WTC11 (cell line): ENCODE measurements at regions not wholly inside any gene's neighbourhood (a gene's known extent, or its start where the extent isn't known, plus 50 kb on each side); places are given as distances from the start of the nearest gene placed in this dataset.

Experiments
- ATAC-seq: fragments of 200-7000 bp; cut with Tn5 transposase; 2 replicates; pipeline ENCODE4 v1.10.0; 2021; ENCODE audit warnings: mild to moderate bottlenecking, moderate library complexity
- CTCF ChIA-PET: fragments of 300-600 bp; sonication (Branson Sonifier 250); formaldehyde crosslinking; loops from one replicate; lab custom pipeline; 2021; ENCODE audit warnings: antibody characterized with exemption; lab: Charles Lee
- POLR2A ChIA-PET: fragments of 350-600 bp; sonication (Branson Sonifier 250); formaldehyde crosslinking; loops from one replicate; lab custom pipeline; 2021; ENCODE audit warnings: antibody characterized with exemption; lab: Charles Lee
- DNase-seq: peaks from one replicate; pipeline ENCODE4 v3.0.0; 2021; ENCODE audit warnings: low spot score
- H3K27ac Mint-ChIP-seq: 2 replicates; pipeline ENCODE4 v1.8.0; 2021; ENCODE audit warnings: mixed read lengths
- H3K27me3 Mint-ChIP-seq: 2 replicates; pipeline ENCODE4 v1.8.0; 2021; ENCODE audit warnings: low read depth, mild to moderate bottlenecking, moderate library complexity, mixed read lengths
- H3K36me3 Mint-ChIP-seq: 2 replicates; pipeline ENCODE4 v1.8.0; 2021; ENCODE audit warnings: mixed read lengths
- H3K4me1 Mint-ChIP-seq: 2 replicates; pipeline ENCODE4 v1.8.0; 2022; ENCODE audit warnings: mixed read lengths
- H3K4me3 Mint-ChIP-seq: 2 replicates; pipeline ENCODE4 v1.8.0; 2021; ENCODE audit warnings: mild to moderate bottlenecking, moderate library complexity, mixed read lengths
- H3K9me3 Mint-ChIP-seq: 2 replicates; pipeline ENCODE4 v1.8.0; 2021; ENCODE audit warnings: mixed read lengths
- GABPB1 ChIP-seq: sonication (generic); formaldehyde crosslinking; IDR thresholded peaks from 2 replicates; pipeline ENCODE4 v1.8.1; 2023; ENCODE audit warnings: mild to moderate bottlenecking, missing genetic modification reagents
- JUN ChIP-seq: sonication (generic); formaldehyde crosslinking; IDR thresholded peaks from 2 replicates; pipeline ENCODE4 v1.8.0; 2023; ENCODE audit warnings: mild to moderate bottlenecking, missing genetic modification reagents
- NR1H2 ChIP-seq: sonication (generic); formaldehyde crosslinking; IDR thresholded peaks from 2 replicates; pipeline ENCODE4 v1.9.0; 2021; ENCODE audit warnings: mild to moderate bottlenecking, moderate library complexity, missing genetic modification reagents
- SMAD4 ChIP-seq: sonication (generic); formaldehyde crosslinking; IDR thresholded peaks from 2 replicates; pipeline ENCODE4 v1.8.0; 2022; ENCODE audit warnings: mild to moderate bottlenecking, missing genetic modification reagents
- ZNF121 ChIP-seq: sonication (generic); formaldehyde crosslinking; IDR thresholded peaks from 2 replicates; pipeline ENCODE4 v1.8.0; 2023; ENCODE audit warnings: missing genetic modification reagents
- ZNF317 ChIP-seq: sonication (generic); formaldehyde crosslinking; IDR thresholded peaks from 2 replicates; pipeline ENCODE4 v1.8.1; 2023; ENCODE audit warnings: low read depth, mild to moderate bottlenecking, moderate library complexity, missing genetic modification reagents, borderline replicate concordance
- TF ChIP-seq, protein P1 (sequence below): sonication (generic); formaldehyde crosslinking; IDR thresholded peaks from 2 replicates; pipeline ENCODE4 v1.8.1; 2023; ENCODE audit warnings: mild to moderate bottlenecking, missing genetic modification reagents, moderate library complexity
- TF ChIP-seq, protein P2 (sequence below): sonication (generic); formaldehyde crosslinking; conservative IDR thresholded peaks from 2 replicates; pipeline ENCODE4 v1.8.1; 2022; ENCODE audit warnings: mild to moderate bottlenecking, missing genetic modification reagents
- TF ChIP-seq, protein P3 (sequence below): sonication (generic); formaldehyde crosslinking; IDR thresholded peaks from 2 replicates; pipeline ENCODE4 v1.8.1; 2022; ENCODE audit warnings: low read depth, mild to moderate bottlenecking, moderate library complexity, missing genetic modification reagents, borderline replicate concordance
- TF ChIP-seq, protein P4 (sequence below): fragments of 250-450 bp; sonication (Bioruptor Pico); IDR thresholded peaks from 2 replicates; pipeline ENCODE4 v1.9.0; 2021; ENCODE audit warnings: mild to moderate bottlenecking
- TF ChIP-seq, protein P5 (sequence below): sonication (generic); formaldehyde crosslinking; IDR thresholded peaks from 2 replicates; pipeline ENCODE4 v1.8.0; 2022; ENCODE audit warnings: mild to moderate bottlenecking, missing genetic modification reagents
- TF ChIP-seq, protein P6 (sequence below): fragments of 250-450 bp; sonication (Bioruptor Pico); IDR thresholded peaks from 2 replicates; pipeline ENCODE4 v1.9.0; 2021; ENCODE audit warnings: moderate library complexity, mild to moderate bottlenecking, inconsistent platforms, borderline replicate concordance
- TF ChIP-seq, protein P7 (sequence below): sonication (generic); formaldehyde crosslinking; IDR thresholded peaks from 2 replicates; pipeline ENCODE4 v1.8.1; 2022; ENCODE audit warnings: missing genetic modification reagents, borderline replicate concordance
- TF ChIP-seq, protein P8 (sequence below): sonication (generic); formaldehyde crosslinking; IDR thresholded peaks from 2 replicates; pipeline ENCODE4 v1.8.1; 2023; ENCODE audit warnings: mild to moderate bottlenecking, missing genetic modification reagents

DNA sequence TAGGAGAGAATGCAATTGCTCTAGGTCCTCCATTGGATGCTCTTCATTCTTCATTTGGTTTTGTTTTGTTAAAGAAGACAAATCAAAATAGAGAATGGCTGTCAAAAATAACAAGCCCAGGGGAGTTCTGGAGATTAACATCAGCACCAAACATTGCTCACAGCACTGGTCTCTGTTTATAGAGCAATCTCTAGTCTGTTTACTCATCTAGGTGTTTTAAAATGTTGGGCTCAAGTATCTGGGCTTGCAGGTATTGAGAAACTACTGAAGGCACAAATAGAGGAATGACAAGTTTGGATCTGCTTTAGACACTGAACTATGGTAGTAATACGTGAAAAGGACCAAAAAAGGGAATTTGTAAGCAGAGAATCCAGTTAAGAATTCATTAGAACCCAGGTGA lies 77.0 kb upstream of the TMC1 start (continued):
- no peak for TF ChIP-seq GABPB1 (CRISPR knock-in tag)

DNA sequence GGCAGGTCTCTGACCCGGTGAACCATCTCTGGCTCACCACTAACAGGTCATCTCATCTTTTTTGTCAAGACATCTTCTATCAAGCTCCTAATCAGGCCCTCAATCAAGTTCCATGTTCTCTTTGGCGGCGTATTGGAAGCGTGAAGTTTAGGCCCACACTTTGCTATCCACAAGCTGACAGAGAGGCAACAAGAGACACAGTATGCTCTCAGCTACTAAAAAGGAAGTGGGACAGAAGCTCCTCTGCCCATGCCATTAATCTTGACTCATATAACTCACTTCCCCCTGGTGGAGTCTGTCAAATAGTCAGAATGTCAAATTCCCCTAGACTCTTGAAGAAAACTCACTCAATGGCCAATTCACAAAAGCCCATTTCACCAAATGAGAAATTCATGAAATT lies 77.6 kb upstream of the TMC1 start:
- Mint-ChIP-seq H3K4me3 (no peak overlapping the region), H3K27ac (no peak overlapping the region), H3K9me3 (peaks cover 4% of the 10 kb centered on the region; the same call in 1 of the 2 replicates), H3K4me1 (peaks cover 14% of the 10 kb centered on the region), H3K36me3 (no peaks in the 10 kb centered on the region), H3K27me3 (no peaks in the 10 kb centered on the region)
- ChIA-PET CTCF (no interaction called here), POLR2A (no interaction called here)
- DNase-seq: no peak
- TF ChIP-seq, protein P1, sequence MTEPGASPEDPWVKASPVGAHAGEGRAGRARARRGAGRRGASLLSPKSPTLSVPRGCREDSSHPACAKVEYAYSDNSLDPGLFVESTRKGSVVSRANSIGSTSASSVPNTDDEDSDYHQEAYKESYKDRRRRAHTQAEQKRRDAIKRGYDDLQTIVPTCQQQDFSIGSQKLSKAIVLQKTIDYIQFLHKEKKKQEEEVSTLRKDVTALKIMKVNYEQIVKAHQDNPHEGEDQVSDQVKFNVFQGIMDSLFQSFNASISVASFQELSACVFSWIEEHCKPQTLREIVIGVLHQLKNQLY: no peak
- TF ChIP-seq, protein P2, sequence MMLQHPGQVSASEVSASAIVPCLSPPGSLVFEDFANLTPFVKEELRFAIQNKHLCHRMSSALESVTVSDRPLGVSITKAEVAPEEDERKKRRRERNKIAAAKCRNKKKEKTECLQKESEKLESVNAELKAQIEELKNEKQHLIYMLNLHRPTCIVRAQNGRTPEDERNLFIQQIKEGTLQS (CRISPR knock-in tag): no peak
- TF ChIP-seq JUN (CRISPR knock-in tag): no peak
- TF ChIP-seq ZNF317: no peak
- TF ChIP-seq, protein P3, sequence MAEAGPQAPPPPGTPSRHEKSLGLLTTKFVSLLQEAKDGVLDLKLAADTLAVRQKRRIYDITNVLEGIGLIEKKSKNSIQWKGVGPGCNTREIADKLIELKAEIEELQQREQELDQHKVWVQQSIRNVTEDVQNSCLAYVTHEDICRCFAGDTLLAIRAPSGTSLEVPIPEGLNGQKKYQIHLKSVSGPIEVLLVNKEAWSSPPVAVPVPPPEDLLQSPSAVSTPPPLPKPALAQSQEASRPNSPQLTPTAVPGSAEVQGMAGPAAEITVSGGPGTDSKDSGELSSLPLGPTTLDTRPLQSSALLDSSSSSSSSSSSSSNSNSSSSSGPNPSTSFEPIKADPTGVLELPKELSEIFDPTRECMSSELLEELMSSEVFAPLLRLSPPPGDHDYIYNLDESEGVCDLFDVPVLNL (CRISPR knock-in tag): no peak
- ATAC-seq: no peak

DNA sequence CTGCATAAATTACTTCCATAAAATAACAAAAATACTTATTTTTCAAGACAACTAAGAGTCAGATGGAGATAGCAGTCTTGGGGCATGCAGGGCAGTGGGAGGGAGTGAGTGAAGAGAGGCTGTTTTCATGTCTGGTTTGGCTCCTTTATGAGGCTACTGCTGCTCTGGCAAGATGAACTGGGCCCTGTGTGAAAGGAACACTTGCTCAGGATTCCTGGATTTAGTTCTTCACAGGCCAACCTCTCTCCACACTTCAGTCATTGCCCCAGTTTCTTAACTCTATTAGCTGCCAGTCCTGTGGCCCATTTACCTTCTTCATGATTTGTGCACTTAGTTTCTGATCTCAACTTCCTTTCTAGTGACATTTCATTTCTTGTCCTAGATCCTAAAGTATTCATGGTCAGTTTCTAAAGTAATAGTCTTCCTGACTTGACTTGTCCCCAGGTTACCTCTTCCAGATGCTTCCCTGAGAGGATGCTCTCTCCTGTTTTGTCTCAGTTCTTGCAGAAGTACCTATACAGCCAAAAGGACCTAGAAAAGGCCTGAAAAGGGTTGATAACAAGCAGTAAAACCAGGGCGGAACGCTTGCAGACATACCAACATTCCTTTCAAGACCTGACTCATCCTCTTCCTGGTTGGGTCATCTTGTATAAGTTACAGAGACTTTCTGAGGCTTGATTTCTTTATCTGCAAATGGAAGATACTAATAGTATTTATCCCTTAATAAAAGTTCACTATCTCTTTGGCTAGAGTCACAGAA lies 77.0 kb upstream of the ZFAND5 start:
- H3K27ac Mint-ChIP-seq: no peak overlapping the region

More for the DNA sequence above, 77.0 kb upstream of the ZFAND5 start:
- Mint-ChIP-seq H3K9me3 (peaks cover 4% of the 10 kb centered on the region; the same call in 1 of the 2 replicates), H3K4me3 (no peak overlapping the region), H3K4me1 (peaks cover 14% of the 10 kb centered on the region), H3K27me3 (no peaks in the 10 kb centered on the region)
- CTCF ChIA-PET: no interaction called here
- ATAC-seq: 0 out of 2 replicates have a peak, but pooled peaks have one; percentile 28
- TF ChIP-seq, protein P4, sequence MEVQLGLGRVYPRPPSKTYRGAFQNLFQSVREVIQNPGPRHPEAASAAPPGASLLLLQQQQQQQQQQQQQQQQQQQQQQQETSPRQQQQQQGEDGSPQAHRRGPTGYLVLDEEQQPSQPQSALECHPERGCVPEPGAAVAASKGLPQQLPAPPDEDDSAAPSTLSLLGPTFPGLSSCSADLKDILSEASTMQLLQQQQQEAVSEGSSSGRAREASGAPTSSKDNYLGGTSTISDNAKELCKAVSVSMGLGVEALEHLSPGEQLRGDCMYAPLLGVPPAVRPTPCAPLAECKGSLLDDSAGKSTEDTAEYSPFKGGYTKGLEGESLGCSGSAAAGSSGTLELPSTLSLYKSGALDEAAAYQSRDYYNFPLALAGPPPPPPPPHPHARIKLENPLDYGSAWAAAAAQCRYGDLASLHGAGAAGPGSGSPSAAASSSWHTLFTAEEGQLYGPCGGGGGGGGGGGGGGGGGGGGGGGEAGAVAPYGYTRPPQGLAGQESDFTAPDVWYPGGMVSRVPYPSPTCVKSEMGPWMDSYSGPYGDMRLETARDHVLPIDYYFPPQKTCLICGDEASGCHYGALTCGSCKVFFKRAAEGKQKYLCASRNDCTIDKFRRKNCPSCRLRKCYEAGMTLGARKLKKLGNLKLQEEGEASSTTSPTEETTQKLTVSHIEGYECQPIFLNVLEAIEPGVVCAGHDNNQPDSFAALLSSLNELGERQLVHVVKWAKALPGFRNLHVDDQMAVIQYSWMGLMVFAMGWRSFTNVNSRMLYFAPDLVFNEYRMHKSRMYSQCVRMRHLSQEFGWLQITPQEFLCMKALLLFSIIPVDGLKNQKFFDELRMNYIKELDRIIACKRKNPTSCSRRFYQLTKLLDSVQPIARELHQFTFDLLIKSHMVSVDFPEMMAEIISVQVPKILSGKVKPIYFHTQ (CRISPR knock-in tag): no peak
- TF ChIP-seq, protein P5, sequence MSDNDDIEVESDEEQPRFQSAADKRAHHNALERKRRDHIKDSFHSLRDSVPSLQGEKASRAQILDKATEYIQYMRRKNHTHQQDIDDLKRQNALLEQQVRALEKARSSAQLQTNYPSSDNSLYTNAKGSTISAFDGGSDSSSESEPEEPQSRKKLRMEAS (CRISPR knock-in tag): no peak
- TF ChIP-seq, protein P6, sequence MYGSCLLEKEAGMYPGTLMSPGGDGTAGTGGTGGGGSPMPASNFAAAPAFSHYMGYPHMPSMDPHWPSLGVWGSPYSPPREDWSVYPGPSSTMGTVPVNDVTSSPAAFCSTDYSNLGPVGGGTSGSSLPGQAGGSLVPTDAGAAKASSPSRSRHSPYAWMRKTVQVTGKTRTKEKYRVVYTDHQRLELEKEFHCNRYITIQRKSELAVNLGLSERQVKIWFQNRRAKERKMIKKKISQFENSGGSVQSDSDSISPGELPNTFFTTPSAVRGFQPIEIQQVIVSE (CRISPR knock-in tag): no peak
- TF ChIP-seq, protein P7, sequence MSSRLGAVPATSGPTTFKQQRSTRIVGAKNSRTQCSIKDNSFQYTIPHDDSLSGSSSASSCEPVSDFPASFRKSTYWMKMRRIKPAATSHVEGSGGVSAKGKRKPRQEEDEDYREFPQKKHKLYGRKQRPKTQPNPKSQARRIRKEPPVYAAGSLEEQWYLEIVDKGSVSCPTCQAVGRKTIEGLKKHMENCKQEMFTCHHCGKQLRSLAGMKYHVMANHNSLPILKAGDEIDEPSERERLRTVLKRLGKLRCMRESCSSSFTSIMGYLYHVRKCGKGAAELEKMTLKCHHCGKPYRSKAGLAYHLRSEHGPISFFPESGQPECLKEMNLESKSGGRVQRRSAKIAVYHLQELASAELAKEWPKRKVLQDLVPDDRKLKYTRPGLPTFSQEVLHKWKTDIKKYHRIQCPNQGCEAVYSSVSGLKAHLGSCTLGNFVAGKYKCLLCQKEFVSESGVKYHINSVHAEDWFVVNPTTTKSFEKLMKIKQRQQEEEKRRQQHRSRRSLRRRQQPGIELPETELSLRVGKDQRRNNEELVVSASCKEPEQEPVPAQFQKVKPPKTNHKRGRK (CRISPR knock-in tag): no peak
- TF ChIP-seq SMAD4 (CRISPR knock-in tag) (no peak), NR1H2 (CRISPR knock-in tag) (no peak), GABPB1 (CRISPR knock-in tag) (no peak), ZNF121 (no peak)
- TF ChIP-seq, protein P8, sequence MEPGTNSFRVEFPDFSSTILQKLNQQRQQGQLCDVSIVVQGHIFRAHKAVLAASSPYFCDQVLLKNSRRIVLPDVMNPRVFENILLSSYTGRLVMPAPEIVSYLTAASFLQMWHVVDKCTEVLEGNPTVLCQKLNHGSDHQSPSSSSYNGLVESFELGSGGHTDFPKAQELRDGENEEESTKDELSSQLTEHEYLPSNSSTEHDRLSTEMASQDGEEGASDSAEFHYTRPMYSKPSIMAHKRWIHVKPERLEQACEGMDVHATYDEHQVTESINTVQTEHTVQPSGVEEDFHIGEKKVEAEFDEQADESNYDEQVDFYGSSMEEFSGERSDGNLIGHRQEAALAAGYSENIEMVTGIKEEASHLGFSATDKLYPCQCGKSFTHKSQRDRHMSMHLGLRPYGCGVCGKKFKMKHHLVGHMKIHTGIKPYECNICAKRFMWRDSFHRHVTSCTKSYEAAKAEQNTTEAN: no peak
- TF ChIP-seq, all 79 proteins: peak for 0
- POLR2A ChIA-PET: no interaction called here
- no peaks in the 10 kb centered on the region for H3K36me3 Mint-ChIP-seq
- no peak for DNase-seq
